H1 (cell line): ENCODE measurements at regions not wholly inside any gene's neighbourhood (a gene's known extent, or its start where the extent isn't known, plus 50 kb on each side); places are given as distances from the start of the nearest gene placed in this dataset.
A peak's percentile ranks its signal among the peaks of the same experiment; 100 is the strongest.

ENCODE experiments used
- CTCF ChIA-PET: fragments of 300-600 bp; sonication (Branson Sonifier 250); formaldehyde crosslinking; loops from one replicate; lab custom pipeline; 2021; ENCODE audit not compliant: partially characterized antibody; lab: Charles Lee
- POLR2A ChIA-PET: fragments of 300-600 bp; sonication (Branson Sonifier 250); formaldehyde crosslinking; loops from one replicate; lab custom pipeline; 2021; ENCODE audit warnings: inconsistent platforms; ENCODE audit not compliant: partially characterized antibody; lab: Charles Lee
- DNase-seq, 2 experiments: peaks; one replicate each; pipeline versions ENCODE4 v3.0.0 to v3.0.0-alpha.2; 2010 to 2022; ENCODE audit warnings: low spot score in 2 of 2, low read depth in 1 of 2, mixed read lengths in 1 of 2
- FAIRE-seq: peaks from 2 replicates; lab custom pipeline; 2011; peaks lifted over from hg19 to GRCh38; lab: Jason Lieb, UNC
- H2AFZ ChIP-seq: 2 replicates; pipeline ENCODE4 v1.8.1; 2012; ENCODE audit warnings: low read length, inconsistent platforms
- H2AK5ac ChIP-seq: 2 replicates; pipeline ENCODE4 v1.6.1; 2013; ENCODE audit warnings: low read depth, low read length
- H2BK120ac ChIP-seq: replicated peaks from 2 replicates; pipeline ENCODE3; 2013; ENCODE audit warnings: low read depth, low read length, inconsistent platforms
- H2BK12ac ChIP-seq: 2 replicates; pipeline ENCODE4 v1.6.1; 2013; ENCODE audit warnings: low read depth, low read length
- H2BK15ac ChIP-seq: 2 replicates; pipeline ENCODE4 v1.6.1; 2013; ENCODE audit warnings: low read length
- H2BK20ac ChIP-seq: 2 replicates; pipeline ENCODE4 v1.6.1; 2013; ENCODE audit warnings: low read length
- H2BK5ac ChIP-seq: 2 replicates; pipeline ENCODE4 v1.6.1; 2013; ENCODE audit warnings: low read depth, low read length
- H3K14ac ChIP-seq: 2 replicates; pipeline ENCODE4 v1.6.1; 2013; ENCODE audit warnings: inconsistent platforms; ENCODE audit not compliant: insufficient read length
- H3K18ac ChIP-seq: 2 replicates; pipeline ENCODE4 v1.6.1; 2013; ENCODE audit warnings: low read length; ENCODE audit errors: extremely low read depth
- H3K23ac ChIP-seq: 2 replicates; pipeline ENCODE4 v1.6.1; 2013; ENCODE audit warnings: inconsistent platforms; ENCODE audit not compliant: insufficient read length
- H3K23me2 ChIP-seq: 2 replicates; pipeline ENCODE4 v1.6.1; 2013; ENCODE audit warnings: low read depth, low read length
- H3K27ac ChIP-seq: 2 replicates; pipeline ENCODE4 v1.6.1; 2011; ENCODE audit warnings: low read depth, low read length, inconsistent platforms
- H3K27me3 ChIP-seq, 4 experiments: replicated peaks in 1 of 4; 1 replicate in 1 of 4; 2 replicates in 3 of 4; pipeline versions ENCODE4 v1.6.1 to v1.8.1; 2011 to 2013; ENCODE audit warnings: low read length in 3 of 4, mild to moderate bottlenecking in 3 of 4, inconsistent platforms in 2 of 4, mixed read lengths in 2 of 4, moderate library complexity in 1 of 4; ENCODE audit not compliant: control insufficient read depth in 3 of 4, insufficient read depth in 3 of 4; ENCODE audit errors: extremely low read depth in 1 of 4
- H3K36me3 ChIP-seq, 4 experiments: 2 replicates each; pipeline versions ENCODE4 v1.6.1 to v1.8.1; 2011 to 2013; ENCODE audit warnings: mild to moderate bottlenecking in 4 of 4, low read length in 3 of 4, moderate library complexity in 2 of 4, control low read depth in 1 of 4, inconsistent platforms in 1 of 4; ENCODE audit not compliant: insufficient read depth in 4 of 4, control insufficient read depth in 2 of 4
- H3K4ac ChIP-seq: replicated peaks from 2 replicates; pipeline ENCODE3; 2013; ENCODE audit warnings: low read length, low read depth, mixed read lengths, inconsistent platforms; ENCODE audit not compliant: insufficient read length
- H3K4me1 ChIP-seq, 4 experiments: replicated peaks in 1 of 4; 1 replicate in 1 of 4; 2 replicates in 3 of 4; pipeline versions ENCODE4 v1.6.1 to v1.8.1; 2011 to 2013; ENCODE audit warnings: low read length in 3 of 4, inconsistent platforms in 2 of 4, mixed read lengths in 1 of 4; ENCODE audit not compliant: insufficient read depth in 4 of 4, control insufficient read depth in 3 of 4
- H3K4me2 ChIP-seq, 2 experiments: 2 replicates each; pipeline versions ENCODE4 v1.6.1 to v1.8.1; 2011 to 2013; ENCODE audit warnings: low read depth in 2 of 2, low read length in 2 of 2, control low read depth in 1 of 2, inconsistent platforms in 1 of 2, mild to moderate bottlenecking in 1 of 2; ENCODE audit not compliant: insufficient read depth in 1 of 2
- H3K4me3 ChIP-seq, 4 experiments: fragments of 200-600, 300-600 bp in 1 of 4; sonication (generic), shearing (Covaris generic), sonication (Bioruptor Twin) in 1 of 4; 2 replicates each; pipeline versions ENCODE4 v1.5.1 to v1.8.1; 2011 to 2016; ENCODE audit warnings: low read length in 4 of 4, low read depth in 3 of 4, control low read depth in 2 of 4, inconsistent platforms in 2 of 4, mild to moderate bottlenecking in 2 of 4, mixed read lengths in 1 of 4, moderate library complexity in 1 of 4; ENCODE audit not compliant: insufficient read depth in 2 of 4; ENCODE audit errors: extremely low read depth in 1 of 4
- H3K56ac ChIP-seq: replicated peaks from 2 replicates; pipeline ENCODE3; 2013; ENCODE audit warnings: low read depth, mild to moderate bottlenecking, mixed read lengths, low read length, inconsistent platforms; ENCODE audit not compliant: insufficient read length
- H3K79me1 ChIP-seq: 2 replicates; pipeline ENCODE4 v1.6.1; 2013; ENCODE audit warnings: low read depth, low read length, control low read depth
- H3K79me2 ChIP-seq, 2 experiments: 2 replicates each; pipeline versions ENCODE4 v1.6.1 to v1.8.1; 2012 to 2013; ENCODE audit warnings: low read length in 2 of 2, mild to moderate bottlenecking in 2 of 2, inconsistent platforms in 1 of 2; ENCODE audit not compliant: insufficient read depth in 2 of 2, control insufficient read depth in 1 of 2
- H3K9ac ChIP-seq, 4 experiments: replicated peaks in 1 of 4; 1 replicate in 1 of 4; 2 replicates in 3 of 4; pipeline versions ENCODE4 v1.6.1 to v1.8.1; 2011 to 2013; ENCODE audit warnings: low read depth in 3 of 4, low read length in 3 of 4, control low read depth in 2 of 4, mild to moderate bottlenecking in 2 of 4, moderate library complexity in 2 of 4, inconsistent platforms in 1 of 4; ENCODE audit errors: extremely low read depth in 1 of 4
- H3K9me3 ChIP-seq, 2 experiments: 2 replicates each; pipeline versions ENCODE4 v1.6.1 to v1.8.1; 2012 to 2013; ENCODE audit warnings: mild to moderate bottlenecking in 2 of 2, moderate library complexity in 2 of 2, control low read depth in 1 of 2, inconsistent platforms in 1 of 2, low read depth in 1 of 2, low read length in 1 of 2, mixed read lengths in 1 of 2; ENCODE audit not compliant: insufficient read depth in 2 of 2
- H4K20me1 ChIP-seq, 2 experiments: replicated peaks in 1 of 2; 2 replicates each; pipeline versions ENCODE3 to v1.8.1; 2011 to 2013; ENCODE audit warnings: inconsistent platforms in 2 of 2, low read length in 2 of 2, mild to moderate bottlenecking in 1 of 2; ENCODE audit not compliant: insufficient read depth in 2 of 2, control insufficient read depth in 1 of 2
- H4K5ac ChIP-seq: 2 replicates; pipeline ENCODE4 v1.6.1; 2013; ENCODE audit warnings: low read length, low read depth, mixed read lengths, inconsistent platforms; ENCODE audit not compliant: insufficient read length
- H4K8ac ChIP-seq: 2 replicates; pipeline ENCODE4 v1.8.0; 2013; ENCODE audit warnings: mild to moderate bottlenecking, moderate library complexity, low read length, inconsistent platforms; ENCODE audit not compliant: insufficient read depth; ENCODE audit errors: extremely low read depth
- H4K91ac ChIP-seq: replicated peaks from 2 replicates; pipeline ENCODE3; 2013; ENCODE audit warnings: low read length, mixed read lengths, inconsistent platforms; ENCODE audit not compliant: insufficient read length
- CHD1 ChIP-seq: IDR thresholded peaks from 2 replicates; pipeline ENCODE4 v1.6.1; 2012; ENCODE audit warnings: low read depth, low read length, improper control_type of control experiment
- RXRA ChIP-seq: IDR thresholded peaks from 2 replicates; pipeline ENCODE4 v1.6.1; 2011; ENCODE audit warnings: low read depth, mild to moderate bottlenecking, low read length, moderate library complexity; ENCODE audit not compliant: insufficient read depth
- TAF1 ChIP-seq: IDR thresholded peaks from 2 replicates; pipeline ENCODE4 v1.6.1; 2011; ENCODE audit warnings: mild to moderate bottlenecking, low read depth, low read length
- WGBS, 2 experiments: shearing (Covaris generic) in 1 of 2; methylation state at CpG; one replicate each; pipeline versions ENCODE4 v1.1.6 to v1.1.7; 2013 to 2015; ENCODE audit warnings: low lambda C conversion rate in 2 of 2, mixed read lengths in 2 of 2, inconsistent platforms in 1 of 2, low coverage in 1 of 2, missing lambda C conversion rate in 1 of 2; ENCODE audit not compliant: insufficient replicate concordance in 2 of 2, insufficient coverage in 1 of 2, insufficient read length in 1 of 2; ENCODE audit errors: extremely low coverage in 1 of 2, missing lambda C conversion rate in 1 of 2; 5-methylcytosine and 5-hydroxymethylcytosine counted together
- TF ChIP-seq, protein P1 (sequence below): IDR thresholded peaks from 2 replicates; pipeline ENCODE4 v1.6.1; 2011; ENCODE audit warnings: low read length, improper control_type of control experiment

DNA sequence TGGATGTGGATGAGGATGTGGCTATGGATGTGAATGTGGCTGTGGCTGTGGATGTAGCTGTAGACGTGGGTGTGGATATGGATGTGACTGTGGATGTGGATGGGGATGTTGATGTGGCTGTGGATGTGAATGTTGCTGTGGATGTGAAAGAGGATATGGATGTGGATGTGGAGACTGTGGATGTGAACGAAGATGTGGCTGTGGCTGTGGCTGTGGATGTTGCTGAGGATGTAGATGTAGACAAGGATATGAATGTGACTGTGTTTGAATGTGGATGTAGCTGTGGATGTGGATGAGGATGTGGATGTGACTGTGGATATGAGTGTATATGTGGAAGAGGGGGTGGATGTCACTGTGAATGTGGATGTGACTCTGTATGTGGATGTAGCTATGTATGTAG, 884.6 kb upstream of the CHAC2 start:
- ChIA-PET CTCF (no interaction called here), POLR2A (no interaction called here)
- H2AK5ac ChIP-seq, result peak overlapping the region; percentile 93; the same call in 1 of the 2 replicates
- no peaks in the 10 kb centered on the region for H3K27me3 ChIP-seq
- no peak overlapping the region for H3K14ac ChIP-seq
- no peak overlapping the region for H3K4me2 ChIP-seq
- H2BK20ac ChIP-seq, result no peak overlapping the region
- H3K23me2 ChIP-seq, result peaks cover 7% of the 10 kb centered on the region; the same call in 1 of the 2 replicates
- FAIRE-seq (no peak), DNase-seq (no peak)
- H2BK120ac ChIP-seq, result no peak overlapping the region
- H4K20me1 ChIP-seq, result peaks cover 0 to 6% of the 10 kb centered on the region in 2 experiments
- TF ChIP-seq TAF1, result no peak
- no peak for TF ChIP-seq CHD1
- TF ChIP-seq, protein P1, sequence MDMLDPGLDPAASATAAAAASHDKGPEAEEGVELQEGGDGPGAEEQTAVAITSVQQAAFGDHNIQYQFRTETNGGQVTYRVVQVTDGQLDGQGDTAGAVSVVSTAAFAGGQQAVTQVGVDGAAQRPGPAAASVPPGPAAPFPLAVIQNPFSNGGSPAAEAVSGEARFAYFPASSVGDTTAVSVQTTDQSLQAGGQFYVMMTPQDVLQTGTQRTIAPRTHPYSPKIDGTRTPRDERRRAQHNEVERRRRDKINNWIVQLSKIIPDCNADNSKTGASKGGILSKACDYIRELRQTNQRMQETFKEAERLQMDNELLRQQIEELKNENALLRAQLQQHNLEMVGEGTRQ, result no peak
- TF ChIP-seq RXRA, result no peak
- no peak overlapping the region for H3K9ac ChIP-seq
- no peak overlapping the region for H3K23ac ChIP-seq
- no peak overlapping the region for H2BK12ac ChIP-seq
- no peaks in the 10 kb centered on the region for H3K9me3 ChIP-seq
- H3K4me1 ChIP-seq, result no peaks in the 10 kb centered on the region
- no peak overlapping the region for H4K91ac ChIP-seq
- H3K36me3 ChIP-seq, result no peaks in the 10 kb centered on the region
- no peaks in the 10 kb centered on the region for H3K79me1 ChIP-seq
- no peak overlapping the region for H3K18ac ChIP-seq
- H2BK5ac ChIP-seq, result no peak overlapping the region
- H3K4me3 ChIP-seq, result no peak overlapping the region
- H4K8ac ChIP-seq, result no peak overlapping the region
- no peak overlapping the region for H2AFZ ChIP-seq
- H3K27ac ChIP-seq, result no peak overlapping the region
- H3K4ac ChIP-seq, result peak overlapping the region; percentile 80
- no peaks in the 10 kb centered on the region for H3K79me2 ChIP-seq
- H2BK15ac ChIP-seq, result no peak overlapping the region
- H4K5ac ChIP-seq, result no peak overlapping the region
- 68% methylated on average over 2 of the region's 2 CpGs; no CpG with 5 or more reads in 1 of the 2 experiments for WGBS, 2 experiments
- H3K56ac ChIP-seq, result peak overlapping the region; percentile 75
